ENCODE measurements at regions not wholly inside any gene's neighbourhood (a gene's known extent, or its start where the extent isn't known, plus 50 kb on each side); places are given as distances from the start of the nearest gene placed in this dataset.

GRCh38 chr6:21836772-21837425 is 243.3 kb downstream of the SOX4 start:
- H2AFZ ChIP-seq, result no peak overlapping the region
- DNase-seq, result no peak
- no peaks in the 10 kb centered on the region for H3K79me2 ChIP-seq (ENCODE audit: insufficient read depth)
- H3F3A ChIP-seq (ENCODE audit: insufficient read depth), result no peaks in the 10 kb centered on the region
- 0 out of 2 replicates have a peak, but pooled peaks cover 3% of the 10 kb centered on the region for H3K27me3 ChIP-seq (replicated peaks; ENCODE audit: insufficient read depth)
- no peak overlapping the region for H3K4me2 ChIP-seq (ENCODE audit: unreplicated experiment)
- H3K9me2 ChIP-seq (ENCODE audit: insufficient read depth), result no peaks in the 10 kb centered on the region
- in situ Hi-C loops (cut with MboI), result no loop called here
- H4K20me1 ChIP-seq (ENCODE audit: insufficient read depth), result no peaks in the 10 kb centered on the region
- no peak overlapping the region for H3K9ac ChIP-seq
- H3K4me1 ChIP-seq (ENCODE audit: insufficient read depth), result 0 out of 2 replicates have a peak, but pooled peaks cover 4% of the 10 kb centered on the region
- 75 to 76% methylated on average over 6 of the region's 6 CpGs for WGBS, 2 experiments (ENCODE audit: low coverage in 1 of 2, low lambda C conversion rate in 2 of 2, missing lambda C conversion rate in 2 of 2)
- no peak overlapping the region for H3K4me3 ChIP-seq
- no peak for TF ChIP-seq EZH2 (IDR thresholded peaks at IDR 0.05; ENCODE audit: insufficient read depth, poor library complexity, severe bottlenecking)
- no peak for TF ChIP-seq EZH2phosphoT487 (IDR thresholded peaks at IDR 0.05; ENCODE audit: insufficient read depth, low read depth)
- no peaks in the 10 kb centered on the region for H3K9me3 ChIP-seq (ENCODE audit: low read depth)
- H3K36me3 ChIP-seq (ENCODE audit: low read depth), result no peaks in the 10 kb centered on the region
- no peak overlapping the region for H3K27ac ChIP-seq

- no peak overlapping the region for H3K27ac ChIP-seq
- 0 out of 2 replicates have a peak, but pooled peaks cover 3% of the 10 kb centered on the region for H3K27me3 ChIP-seq (replicated peaks; ENCODE audit: insufficient read depth)
- H4K20me1 ChIP-seq (ENCODE audit: insufficient read depth), result no peaks in the 10 kb centered on the region
- no peak overlapping the region for H3K9ac ChIP-seq
- H2AFZ ChIP-seq, result peak overlapping the region; percentile 48
- no peaks in the 10 kb centered on the region for H3K79me2 ChIP-seq (ENCODE audit: insufficient read depth)
- no peaks in the 10 kb centered on the region for H3K9me3 ChIP-seq (ENCODE audit: low read depth)
- TF ChIP-seq EZH2 (IDR thresholded peaks at IDR 0.05; ENCODE audit: insufficient read depth, poor library complexity, severe bottlenecking) (no peak), EZH2phosphoT487 (IDR thresholded peaks at IDR 0.05; ENCODE audit: insufficient read depth, low read depth) (no peak)
- in situ Hi-C loops (cut with MboI), result no loop called here
- H3K9me2 ChIP-seq (ENCODE audit: insufficient read depth), result no peaks in the 10 kb centered on the region
- H3K4me2 ChIP-seq (ENCODE audit: unreplicated experiment), result no peak overlapping the region
- H3F3A ChIP-seq (ENCODE audit: insufficient read depth), result no peaks in the 10 kb centered on the region
- no peaks in the 10 kb centered on the region for H3K36me3 ChIP-seq (ENCODE audit: low read depth)
- H3K4me3 ChIP-seq, result no peak overlapping the region
- 0 out of 2 replicates have a peak, but pooled peaks cover 4% of the 10 kb centered on the region for H3K4me1 ChIP-seq (ENCODE audit: insufficient read depth)
- 86 to 89% methylated on average over 2 of the region's 2 CpGs for WGBS, 2 experiments (ENCODE audit: low coverage in 1 of 2, low lambda C conversion rate in 2 of 2, missing lambda C conversion rate in 2 of 2)
- DNase-seq, result no peak
Measured at GRCh38 chr6:21840428-21840827, 246.9 kb downstream of the SOX4 start.

- Histone ChIP-seq H3K9me3 (ENCODE audit: low read depth) (no peaks in the 10 kb centered on the region), H3K4me2 (ENCODE audit: unreplicated experiment) (no peak overlapping the region), H4K20me1 (ENCODE audit: insufficient read depth) (no peaks in the 10 kb centered on the region), H3K27me3 (replicated peaks; ENCODE audit: insufficient read depth) (no peaks in the 10 kb centered on the region), H3F3A (ENCODE audit: insufficient read depth) (no peaks in the 10 kb centered on the region), H2AFZ (no peak overlapping the region), H3K4me1 (ENCODE audit: insufficient read depth) (0 out of 2 replicates have a peak, but pooled peaks cover 4% of the 10 kb centered on the region), H3K4me3 (no peak overlapping the region), H3K9ac (no peak overlapping the region), H3K27ac (no peak overlapping the region), H3K79me2 (ENCODE audit: insufficient read depth) (no peaks in the 10 kb centered on the region), H3K9me2 (ENCODE audit: insufficient read depth) (no peaks in the 10 kb centered on the region), H3K36me3 (ENCODE audit: low read depth) (no peaks in the 10 kb centered on the region)
- TF ChIP-seq EZH2phosphoT487 (IDR thresholded peaks at IDR 0.05; ENCODE audit: insufficient read depth, low read depth), result no peak
- DNase-seq, result no peak
- 70 to 80% methylated on average over 1 of the region's 1 CpG for WGBS, 2 experiments (ENCODE audit: low coverage in 1 of 2, low lambda C conversion rate in 2 of 2, missing lambda C conversion rate in 2 of 2)
- in situ Hi-C loops (cut with MboI), result no loop called here
Measured at GRCh38 chr6:21842875-21843645, 249.5 kb downstream of the SOX4 start.

- Histone ChIP-seq H4K20me1 (ENCODE audit: insufficient read depth) (no peaks in the 10 kb centered on the region), H3K9me2 (ENCODE audit: insufficient read depth) (no peaks in the 10 kb centered on the region), H3K4me1 (ENCODE audit: insufficient read depth) (0 out of 2 replicates have a peak, but pooled peaks cover 4% of the 10 kb centered on the region), H2AFZ (no peak overlapping the region), H3K27ac (no peak overlapping the region), H3K9me3 (ENCODE audit: low read depth) (no peaks in the 10 kb centered on the region), H3K4me3 (no peak overlapping the region), H3K9ac (no peak overlapping the region), H3K27me3 (replicated peaks; ENCODE audit: insufficient read depth) (no peaks in the 10 kb centered on the region), H3K79me2 (ENCODE audit: insufficient read depth) (no peaks in the 10 kb centered on the region), H3K4me2 (ENCODE audit: unreplicated experiment) (no peak overlapping the region), H3K36me3 (ENCODE audit: low read depth) (no peaks in the 10 kb centered on the region), H3F3A (ENCODE audit: insufficient read depth) (no peaks in the 10 kb centered on the region)
- no peak for DNase-seq
- TF ChIP-seq EZH2phosphoT487 (IDR thresholded peaks at IDR 0.05; ENCODE audit: insufficient read depth, low read depth) (no peak), EZH2 (IDR thresholded peaks at IDR 0.05; ENCODE audit: insufficient read depth, poor library complexity, severe bottlenecking) (no peak)
- in situ Hi-C loops (cut with MboI), result no loop called here
- 70 to 75% methylated on average over 10 of the region's 10 CpGs for WGBS, 2 experiments (ENCODE audit: low coverage in 1 of 2, low lambda C conversion rate in 2 of 2, missing lambda C conversion rate in 2 of 2)
Measured at GRCh38 chr6:21844120-21844917, 250.8 kb downstream of the SOX4 start.
